Retinal pigment epithelial cell (primary cell): ENCODE measurements at regions not wholly inside any gene's neighbourhood (a gene's known extent, or its start where the extent isn't known, plus 50 kb on each side); places are given as distances from the start of the nearest gene placed in this dataset.

Source experiments
- DNase-seq: peaks from one replicate; pipeline ENCODE4 v3.0.0-alpha.2; 2010; ENCODE audit warnings: low read depth
- H3K4me3 ChIP-seq: 2 replicates; pipeline ENCODE4 v1.5.1; 2011; ENCODE audit warnings: mild to moderate bottlenecking, low read length, control low read depth, moderate library complexity
- CTCF ChIP-seq: conservative IDR thresholded peaks from 2 replicates; pipeline ENCODE4 v1.5.1; 2011; ENCODE audit warnings: low read depth, low read length, control low read depth, inconsistent platforms

GRCh38 chr5:25573691-25574090 lies 928.9 kb upstream of the CDH10 start:
- no peak overlapping the region for H3K4me3 ChIP-seq
- no peak for DNase-seq
- TF ChIP-seq CTCF, result no peak

GRCh38 chr5:25570067-25570583 lies 925.3 kb upstream of the CDH10 start:
- DNase-seq, result no peak
- no peak overlapping the region for H3K4me3 ChIP-seq
- no peak for TF ChIP-seq CTCF

GRCh38 chr5:25568989-25569625 lies 924.3 kb upstream of the CDH10 start:
- no peak for TF ChIP-seq CTCF
- DNase-seq, result no peak

GRCh38 chr5:25568294-25568693 lies 923.5 kb upstream of the CDH10 start:
- TF ChIP-seq CTCF, result no peak
- H3K4me3 ChIP-seq, result no peak overlapping the region
- no peak for DNase-seq

More at GRCh38 chr5:25568989-25569625, 924.3 kb upstream of the CDH10 start:
- H3K4me3 ChIP-seq, result no peak overlapping the region

GRCh38 chr5:25567881-25568280 lies 923.1 kb upstream of the CDH10 start:
- DNase-seq, result no peak
- no peak overlapping the region for H3K4me3 ChIP-seq
- TF ChIP-seq CTCF, result no peak

GRCh38 chr5:25562656-25563055 lies 917.9 kb upstream of the CDH10 start:
- DNase-seq, result no peak
- no peak overlapping the region for H3K4me3 ChIP-seq
- no peak for TF ChIP-seq CTCF

- DNase-seq, result no peak
- no peak for TF ChIP-seq CTCF
- H3K4me3 ChIP-seq, result no peak overlapping the region
Observed at GRCh38 chr5:25554077-25554476, 909.3 kb upstream of the CDH10 start.
